ENCODE measurements at regions not wholly inside any gene's neighbourhood (a gene's known extent, or its start where the extent isn't known, plus 50 kb on each side); places are given as distances from the start of the nearest gene placed in this dataset.

DNA sequence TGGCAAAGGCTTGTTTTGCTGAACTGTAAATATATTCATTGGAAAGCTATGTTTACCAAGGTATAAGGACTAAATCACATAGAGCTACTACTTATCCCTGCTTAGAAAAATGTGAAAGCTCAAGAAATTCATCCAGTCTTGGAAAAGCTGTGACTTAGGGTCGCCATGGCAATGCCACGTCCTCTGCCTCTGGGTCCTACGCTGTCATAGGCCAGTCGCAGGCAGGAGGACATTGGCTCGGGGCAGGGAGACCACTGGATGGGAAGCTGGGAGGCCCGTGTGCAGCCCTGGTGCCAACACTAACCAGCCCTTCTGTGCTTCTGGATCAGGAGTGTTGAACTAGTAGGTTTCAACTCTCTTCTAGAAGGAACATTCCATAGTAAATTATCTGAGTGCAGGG is 67.3 kb upstream of the PDZD8 start:
- TF ChIP-seq, protein P1, sequence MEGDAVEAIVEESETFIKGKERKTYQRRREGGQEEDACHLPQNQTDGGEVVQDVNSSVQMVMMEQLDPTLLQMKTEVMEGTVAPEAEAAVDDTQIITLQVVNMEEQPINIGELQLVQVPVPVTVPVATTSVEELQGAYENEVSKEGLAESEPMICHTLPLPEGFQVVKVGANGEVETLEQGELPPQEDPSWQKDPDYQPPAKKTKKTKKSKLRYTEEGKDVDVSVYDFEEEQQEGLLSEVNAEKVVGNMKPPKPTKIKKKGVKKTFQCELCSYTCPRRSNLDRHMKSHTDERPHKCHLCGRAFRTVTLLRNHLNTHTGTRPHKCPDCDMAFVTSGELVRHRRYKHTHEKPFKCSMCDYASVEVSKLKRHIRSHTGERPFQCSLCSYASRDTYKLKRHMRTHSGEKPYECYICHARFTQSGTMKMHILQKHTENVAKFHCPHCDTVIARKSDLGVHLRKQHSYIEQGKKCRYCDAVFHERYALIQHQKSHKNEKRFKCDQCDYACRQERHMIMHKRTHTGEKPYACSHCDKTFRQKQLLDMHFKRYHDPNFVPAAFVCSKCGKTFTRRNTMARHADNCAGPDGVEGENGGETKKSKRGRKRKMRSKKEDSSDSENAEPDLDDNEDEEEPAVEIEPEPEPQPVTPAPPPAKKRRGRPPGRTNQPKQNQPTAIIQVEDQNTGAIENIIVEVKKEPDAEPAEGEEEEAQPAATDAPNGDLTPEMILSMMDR (IDR thresholded peaks at IDR 0.05; ENCODE audit: control extremely low read depth, extremely low read depth): no peak
- ATAC-seq (ENCODE audit: insufficient read depth, low FRiP score): no peak
- Histone ChIP-seq H3K9me3 (ENCODE audit: control insufficient read depth in 4 of 4, insufficient read depth in 3 of 4, low read length in 3 of 4) (peaks cover 0 to 2% (median 0%) of the 10 kb centered on the region in 4 donors), H3K4me3 (no peak overlapping the region), H3K27me3 (ENCODE audit: control insufficient read depth in 3 of 3, insufficient read depth in 3 of 3, low read length in 2 of 3) (peaks cover 0 to 5% (median 0%) of the 10 kb centered on the region in 3 donors), H3K9ac (ENCODE audit: insufficient read depth in 1 of 2, low read length in 2 of 2) (no peak overlapping the region), H3K27ac (ENCODE audit: low read depth in 1 of 2, low read length in 1 of 2) (no peak overlapping the region), H3K4me1 (ENCODE audit: control insufficient read depth in 5 of 5, insufficient read depth in 5 of 5, low read length in 5 of 5) (no peaks in the 10 kb centered on the region), H3K36me3 (ENCODE audit: control insufficient read depth in 4 of 4, insufficient read depth in 4 of 4, low read length in 4 of 4) (no peaks in the 10 kb centered on the region)
- no peak for DNase-seq
- WGBS, 2 donors: 66 to 74% methylated on average over 6 of the region's 6 CpGs

GRCh38 chr10:117441812-117442443 is 66.7 kb upstream of the PDZD8 start:
- Histone ChIP-seq H3K9me3 (ENCODE audit: control insufficient read depth in 4 of 4, insufficient read depth in 3 of 4, low read length in 3 of 4) (peaks cover 0 to 2% (median 0%) of the 10 kb centered on the region in 4 donors), H3K4me1 (ENCODE audit: control insufficient read depth in 5 of 5, insufficient read depth in 5 of 5, low read length in 5 of 5) (no peaks in the 10 kb centered on the region), H3K27me3 (ENCODE audit: control insufficient read depth in 3 of 3, insufficient read depth in 3 of 3, low read length in 2 of 3) (peaks cover 0 to 5% (median 0%) of the 10 kb centered on the region in 3 donors), H3K4me3 (no peak overlapping the region), H3K9ac (ENCODE audit: insufficient read depth in 1 of 2, low read length in 2 of 2) (no peak overlapping the region), H3K36me3 (ENCODE audit: control insufficient read depth in 4 of 4, insufficient read depth in 4 of 4, low read length in 4 of 4) (no peaks in the 10 kb centered on the region), H3K27ac (ENCODE audit: low read depth in 1 of 2, low read length in 1 of 2) (no peak overlapping the region)
- DNase-seq (no peak), ATAC-seq (ENCODE audit: insufficient read depth, low FRiP score) (no peak)
- 37 to 50% methylated on average over 6 of the region's 6 CpGs for WGBS, 2 donors
- TF ChIP-seq, protein P1 (IDR thresholded peaks at IDR 0.05; ENCODE audit: control extremely low read depth, extremely low read depth): no peak

GRCh38 chr10:117441361-117441760 is 66.1 kb upstream of the PDZD8 start:
- ATAC-seq (ENCODE audit: insufficient read depth, low FRiP score): no peak

More at GRCh38 chr10:117441361-117441760, 66.1 kb upstream of the PDZD8 start:
- no peak overlapping the region for H3K4me3 ChIP-seq
- peaks cover 0 to 5% (median 0%) of the 10 kb centered on the region in 3 donors for H3K27me3 ChIP-seq (ENCODE audit: control insufficient read depth in 3 of 3, insufficient read depth in 3 of 3, low read length in 2 of 3)
- 65 to 76% methylated on average over 6 of the region's 6 CpGs for WGBS, 2 donors
- TF ChIP-seq, protein P1 (IDR thresholded peaks at IDR 0.05; ENCODE audit: control extremely low read depth, extremely low read depth): no peak
- H3K4me1 ChIP-seq (ENCODE audit: control insufficient read depth in 5 of 5, insufficient read depth in 5 of 5, low read length in 5 of 5): no peaks in the 10 kb centered on the region
- no peak overlapping the region for H3K27ac ChIP-seq (ENCODE audit: low read depth in 1 of 2, low read length in 1 of 2)
- DNase-seq: no peak
- H3K9ac ChIP-seq (ENCODE audit: insufficient read depth in 1 of 2, low read length in 2 of 2): no peak overlapping the region
- H3K36me3 ChIP-seq (ENCODE audit: control insufficient read depth in 4 of 4, insufficient read depth in 4 of 4, low read length in 4 of 4): no peaks in the 10 kb centered on the region
- peaks cover 0 to 2% (median 0%) of the 10 kb centered on the region in 4 donors for H3K9me3 ChIP-seq (ENCODE audit: control insufficient read depth in 4 of 4, insufficient read depth in 3 of 4, low read length in 3 of 4)

Measured in lung (tissue), 11 donors.